Lower leg skin (tissue), 3 donors: ENCODE measurements at regions not wholly inside any gene's neighbourhood (a gene's known extent, or its start where the extent isn't known, plus 50 kb on each side); places are given as distances from the start of the nearest gene placed in this dataset.

Source experiments
- POLR2A ChIP-seq, 2 donors: fragments of 450-650 bp; IDR thresholded peaks; one replicate each; pipeline ENCODE4 v1.6.1; 2016 to 2017; ENCODE audit warnings: antibody characterized with exemption in 2 of 2, mild to moderate bottlenecking in 1 of 2, moderate library complexity in 1 of 2
- TF ChIP-seq, protein P1 (sequence below), 3 donors: fragments of 450-650 bp; IDR thresholded peaks; one replicate each; pipeline ENCODE4 v1.5.1; 2016; ENCODE audit warnings: antibody characterized with exemption in 3 of 3, mild to moderate bottlenecking in 3 of 3, moderate library complexity in 2 of 3

DNA sequence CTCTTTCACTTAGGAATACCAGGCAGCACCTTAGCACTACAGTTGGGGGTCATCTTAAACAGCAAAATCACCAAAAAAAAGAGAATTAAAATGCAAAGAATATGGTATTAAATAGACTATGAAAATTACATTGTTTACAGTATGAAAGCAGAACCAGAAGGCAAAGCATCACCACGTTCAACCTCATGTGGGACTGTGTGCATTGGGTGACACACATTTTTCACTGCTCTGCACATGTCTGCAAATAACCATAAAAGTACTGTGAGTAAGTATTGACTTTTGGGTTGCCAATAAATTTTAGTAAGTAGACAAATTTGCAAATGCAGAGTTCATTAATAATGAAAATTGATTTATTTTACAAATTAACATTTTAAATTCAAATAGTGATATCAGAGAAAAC is 232.1 kb upstream of the ZWINT start:
- TF ChIP-seq POLR2A (IDR thresholded peaks at IDR 0.05): no peak
- TF ChIP-seq, protein P1, sequence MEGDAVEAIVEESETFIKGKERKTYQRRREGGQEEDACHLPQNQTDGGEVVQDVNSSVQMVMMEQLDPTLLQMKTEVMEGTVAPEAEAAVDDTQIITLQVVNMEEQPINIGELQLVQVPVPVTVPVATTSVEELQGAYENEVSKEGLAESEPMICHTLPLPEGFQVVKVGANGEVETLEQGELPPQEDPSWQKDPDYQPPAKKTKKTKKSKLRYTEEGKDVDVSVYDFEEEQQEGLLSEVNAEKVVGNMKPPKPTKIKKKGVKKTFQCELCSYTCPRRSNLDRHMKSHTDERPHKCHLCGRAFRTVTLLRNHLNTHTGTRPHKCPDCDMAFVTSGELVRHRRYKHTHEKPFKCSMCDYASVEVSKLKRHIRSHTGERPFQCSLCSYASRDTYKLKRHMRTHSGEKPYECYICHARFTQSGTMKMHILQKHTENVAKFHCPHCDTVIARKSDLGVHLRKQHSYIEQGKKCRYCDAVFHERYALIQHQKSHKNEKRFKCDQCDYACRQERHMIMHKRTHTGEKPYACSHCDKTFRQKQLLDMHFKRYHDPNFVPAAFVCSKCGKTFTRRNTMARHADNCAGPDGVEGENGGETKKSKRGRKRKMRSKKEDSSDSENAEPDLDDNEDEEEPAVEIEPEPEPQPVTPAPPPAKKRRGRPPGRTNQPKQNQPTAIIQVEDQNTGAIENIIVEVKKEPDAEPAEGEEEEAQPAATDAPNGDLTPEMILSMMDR (IDR thresholded peaks at IDR 0.05): no peak
